HEK293 (cell line): ENCODE measurements at regions not wholly inside any gene's neighbourhood (a gene's known extent, or its start where the extent isn't known, plus 50 kb on each side); places are given as distances from the start of the nearest gene placed in this dataset.

Experiments
- BCL11B ChIP-seq: fragments of 450-650 bp; formaldehyde crosslinking; IDR thresholded peaks from 2 replicates; pipeline ENCODE4 v1.5.1; 2016; ENCODE audit warnings: low read depth, missing biosample characterization, missing genetic modification characterization
- ZFP3 ChIP-seq: fragments of 450-650 bp; formaldehyde crosslinking; IDR thresholded peaks from 2 replicates; pipeline ENCODE4 v1.5.1; 2016; ENCODE audit warnings: low read depth, missing biosample characterization, missing genetic modification characterization
- TF ChIP-seq, protein P1 (sequence below): fragments of 450-650 bp; formaldehyde crosslinking; IDR thresholded peaks from 2 replicates; pipeline ENCODE4 v1.5.1; 2016; ENCODE audit warnings: missing biosample characterization, missing genetic modification characterization

DNA sequence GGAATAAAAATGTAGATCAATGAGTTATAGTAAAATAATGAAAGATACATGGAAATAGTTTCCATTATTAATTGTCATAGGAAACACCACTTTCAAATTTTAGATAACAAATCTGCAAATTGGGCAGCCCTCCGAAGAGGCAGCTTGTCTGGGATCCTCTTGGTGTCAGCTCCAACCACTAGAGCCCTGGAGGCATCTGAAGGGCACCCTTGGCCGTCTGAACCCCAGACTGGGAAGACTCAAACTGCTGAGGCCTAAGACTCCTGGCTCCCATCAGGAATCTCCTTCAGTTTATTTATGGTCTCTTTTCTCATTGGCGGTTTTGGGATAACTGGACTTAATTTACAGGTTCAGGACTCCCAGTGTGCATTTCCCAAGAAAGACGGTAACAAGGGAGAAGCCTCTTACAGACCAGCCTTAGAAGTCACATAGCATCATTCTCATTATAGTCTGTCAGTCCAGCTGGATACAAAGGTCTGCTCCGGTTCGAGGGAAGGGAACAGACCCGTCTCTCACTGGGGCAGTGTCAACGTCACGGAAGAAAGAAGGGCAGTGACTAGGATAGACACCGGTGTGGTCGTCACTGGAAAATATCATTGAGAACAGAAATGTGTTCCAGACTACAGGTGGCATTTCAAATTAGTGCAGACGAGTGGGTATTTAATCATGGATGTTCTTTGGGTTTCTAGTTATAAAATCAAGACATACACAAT, 390.7 kb upstream of the NETO1 start:
- TF ChIP-seq ZFP3 = no peak
- TF ChIP-seq, protein P1, sequence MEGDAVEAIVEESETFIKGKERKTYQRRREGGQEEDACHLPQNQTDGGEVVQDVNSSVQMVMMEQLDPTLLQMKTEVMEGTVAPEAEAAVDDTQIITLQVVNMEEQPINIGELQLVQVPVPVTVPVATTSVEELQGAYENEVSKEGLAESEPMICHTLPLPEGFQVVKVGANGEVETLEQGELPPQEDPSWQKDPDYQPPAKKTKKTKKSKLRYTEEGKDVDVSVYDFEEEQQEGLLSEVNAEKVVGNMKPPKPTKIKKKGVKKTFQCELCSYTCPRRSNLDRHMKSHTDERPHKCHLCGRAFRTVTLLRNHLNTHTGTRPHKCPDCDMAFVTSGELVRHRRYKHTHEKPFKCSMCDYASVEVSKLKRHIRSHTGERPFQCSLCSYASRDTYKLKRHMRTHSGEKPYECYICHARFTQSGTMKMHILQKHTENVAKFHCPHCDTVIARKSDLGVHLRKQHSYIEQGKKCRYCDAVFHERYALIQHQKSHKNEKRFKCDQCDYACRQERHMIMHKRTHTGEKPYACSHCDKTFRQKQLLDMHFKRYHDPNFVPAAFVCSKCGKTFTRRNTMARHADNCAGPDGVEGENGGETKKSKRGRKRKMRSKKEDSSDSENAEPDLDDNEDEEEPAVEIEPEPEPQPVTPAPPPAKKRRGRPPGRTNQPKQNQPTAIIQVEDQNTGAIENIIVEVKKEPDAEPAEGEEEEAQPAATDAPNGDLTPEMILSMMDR (tag by site-specific recombination) = no peak
- no peak for TF ChIP-seq BCL11B (tag by site-specific recombination)
